A673 (cell line): ENCODE measurements at regions not wholly inside any gene's neighbourhood (a gene's known extent, or its start where the extent isn't known, plus 50 kb on each side); places are given as distances from the start of the nearest gene placed in this dataset.
A peak's percentile ranks its signal among the peaks of the same experiment; 100 is the strongest.

ENCODE experiments used
- BruUV-seq: library from RNA; stranded (reverse); fragments of 400-500 nt; replicated peaks from 2 replicates; lab custom pipeline; 2021; lab: Mats Ljungman, UMichigan
- CTCF ChIA-PET: fragments of 300-600 bp; sonication (Branson Sonifier 250); formaldehyde crosslinking; loops from one replicate; lab custom pipeline; 2022; ENCODE audit warnings: antibody characterized with exemption; lab: Charles Lee
- POLR2A ChIA-PET: fragments of 300-600 bp; sonication (Branson Sonifier 250); formaldehyde crosslinking; loops from one replicate; lab custom pipeline; 2022; ENCODE audit warnings: antibody characterized with exemption; ENCODE audit not compliant: low non-redundant PET; lab: Charles Lee
- DNase-seq: peaks from one replicate; pipeline ENCODE4 v3.0.0-alpha.2; 2015; ENCODE audit warnings: low spot score
- H3K27ac ChIP-seq: fragments of 200-600 bp; sonication (generic); 2 replicates; pipeline ENCODE4 v1.5.1; 2016; ENCODE audit warnings: mixed run types, low read depth, mild to moderate bottlenecking, mixed read lengths, antibody characterized with exemption, low read length; ENCODE audit not compliant: poor library complexity, severe bottlenecking
- H3K27me3 ChIP-seq: fragments of 200-600 bp; sonication (generic); replicated peaks from 2 replicates; pipeline ENCODE4 v1.6.1; 2017; ENCODE audit warnings: mixed run types, low read depth, mild to moderate bottlenecking, mixed read lengths, antibody characterized with exemption, low read length; ENCODE audit not compliant: insufficient read depth, poor library complexity
- H3K36me3 ChIP-seq: fragments of 200-600 bp; sonication (generic); 2 replicates; pipeline ENCODE4 v1.6.1; 2016; ENCODE audit warnings: mixed run types, mild to moderate bottlenecking, mixed read lengths, antibody characterized with exemption, low read length; ENCODE audit not compliant: insufficient read depth, poor library complexity, severe bottlenecking
- H3K4me1 ChIP-seq: fragments of 200-600 bp; sonication (generic); 2 replicates; pipeline ENCODE4 v1.6.1; 2017; ENCODE audit warnings: mixed run types, mild to moderate bottlenecking, mixed read lengths, antibody characterized with exemption, low read length; ENCODE audit not compliant: insufficient read depth, poor library complexity, severe bottlenecking
- H3K4me3 ChIP-seq: fragments of 200-600 bp; sonication (generic); 2 replicates; pipeline ENCODE4 v1.5.1; 2016; ENCODE audit warnings: low read depth, mixed run types, mild to moderate bottlenecking, mixed read lengths, low read length; ENCODE audit not compliant: poor library complexity, severe bottlenecking
- H3K9me3 ChIP-seq: fragments of 200-600 bp; sonication (generic); 2 replicates; pipeline ENCODE4 v1.6.1; 2016; ENCODE audit warnings: mixed run types, low read depth, mild to moderate bottlenecking, mixed read lengths, antibody characterized with exemption, low read length; ENCODE audit not compliant: poor library complexity, severe bottlenecking
- CTCF ChIP-seq: fragments of 300-800, 200-600 bp; sonication (generic); conservative IDR thresholded peaks from 2 replicates; pipeline ENCODE4 v1.5.1; 2017; ENCODE audit warnings: low read depth, mild to moderate bottlenecking, antibody characterized with exemption, low read length, moderate library complexity, mixed read lengths
- EZH2 ChIP-seq: fragments of 200-600 bp; sonication (generic); IDR thresholded peaks from 2 replicates; pipeline ENCODE4 v1.6.1; 2017; ENCODE audit warnings: borderline replicate concordance, low read depth, mild to moderate bottlenecking, mixed read lengths, antibody characterized with exemption, low read length; ENCODE audit not compliant: poor library complexity, severe bottlenecking
- intact Hi-C: fragments of 100-400 bp; cut with micrococcal nuclease; formaldehyde crosslinking; loops from one replicate; pipeline ENCODE4 v1.10.0; 2022; ENCODE audit not compliant: unreplicated experiment

GRCh38 chr14:56512521-56512920 is 67.1 kb upstream of the TMEM260 start:
- no peaks in the 10 kb centered on the region for H3K9me3 ChIP-seq
- no peaks in the 10 kb centered on the region for H3K36me3 ChIP-seq
- peaks cover 13% of the 10 kb centered on the region for H3K4me1 ChIP-seq
- TF ChIP-seq CTCF (no peak), EZH2 (no peak)
- intact Hi-C loops, result no loop called here
- ChIA-PET CTCF (no interaction called here), POLR2A (no interaction called here)
- DNase-seq, result no peak
- H3K27ac ChIP-seq, result no peak overlapping the region
- no TSS peak for BruUV-seq
- no peak overlapping the region for H3K4me3 ChIP-seq
- H3K27me3 ChIP-seq, result no peaks in the 10 kb centered on the region

DNA sequence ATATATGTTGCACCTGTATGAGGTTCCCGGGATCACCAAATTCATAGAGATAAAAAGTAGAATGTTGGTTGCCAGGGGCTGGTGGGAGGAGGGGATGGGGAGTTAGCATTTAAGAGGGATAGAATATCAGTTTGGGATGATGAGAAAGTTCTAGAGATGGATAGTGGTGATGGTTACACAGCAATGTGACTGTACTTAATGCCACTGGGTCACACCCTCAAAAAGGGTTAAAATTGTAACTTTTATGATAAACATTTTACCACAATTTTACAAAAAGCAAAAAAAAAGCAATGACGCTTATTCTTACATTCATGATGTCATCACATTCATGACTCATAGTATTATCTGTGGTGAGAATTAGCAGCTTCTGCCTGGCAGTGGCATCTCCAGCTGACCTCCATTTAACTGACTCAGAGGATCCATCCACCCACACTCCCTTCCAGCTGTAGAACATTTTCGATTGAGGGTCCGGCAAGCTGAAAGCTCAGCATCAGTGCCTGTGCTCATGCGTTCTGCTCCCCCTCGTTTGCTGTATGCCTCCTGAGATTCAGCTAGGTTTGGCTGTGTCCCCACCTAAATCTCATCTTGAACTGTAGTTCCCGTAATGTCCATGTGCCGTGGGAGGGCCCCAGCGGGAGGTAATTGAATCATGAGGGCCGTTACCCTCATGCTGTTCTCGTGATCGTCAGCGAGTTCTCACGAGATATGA is 64.8 kb upstream of the TMEM260 start:
- H3K4me3 ChIP-seq, result no peak overlapping the region
- ChIA-PET CTCF (no interaction called here), POLR2A (no interaction called here)
- no peak overlapping the region for H3K27ac ChIP-seq
- H3K27me3 ChIP-seq, result no peaks in the 10 kb centered on the region
- no TSS peak for BruUV-seq
- H3K4me1 ChIP-seq, result peaks cover 13% of the 10 kb centered on the region
- no peaks in the 10 kb centered on the region for H3K9me3 ChIP-seq
- DNase-seq, result peak; percentile 57
- intact Hi-C loops, result no loop called here
- TF ChIP-seq CTCF (no peak), EZH2 (no peak)
- H3K36me3 ChIP-seq, result no peaks in the 10 kb centered on the region

- TSS peak; percentile 56 for BruUV-seq
- no peaks in the 10 kb centered on the region for H3K9me3 ChIP-seq
- intact Hi-C loops, result no loop called here
- ChIA-PET CTCF (no interaction called here), POLR2A (no interaction called here)
- H3K27me3 ChIP-seq, result no peaks in the 10 kb centered on the region
- TF ChIP-seq EZH2 (no peak), CTCF (no peak)
- H3K36me3 ChIP-seq, result no peaks in the 10 kb centered on the region
- no peak overlapping the region for H3K4me3 ChIP-seq
- no peak overlapping the region for H3K27ac ChIP-seq
- no peak for DNase-seq
- H3K4me1 ChIP-seq, result peaks cover 13% of the 10 kb centered on the region
These were observed 63.9 kb upstream of the TMEM260 start for GRCh38 chr14:56515739-56516138.
